ENCODE measurements at regions not wholly inside any gene's neighbourhood (a gene's known extent, or its start where the extent isn't known, plus 50 kb on each side); places are given as distances from the start of the nearest gene placed in this dataset.
A peak's percentile ranks its signal among the peaks of the same experiment; 100 is the strongest.
"Not testable (repeated sequence)": the region's sequence is repeated elsewhere in the genome, so short reads cannot be mapped to it uniquely, and the experiment has no call there.

DNA sequence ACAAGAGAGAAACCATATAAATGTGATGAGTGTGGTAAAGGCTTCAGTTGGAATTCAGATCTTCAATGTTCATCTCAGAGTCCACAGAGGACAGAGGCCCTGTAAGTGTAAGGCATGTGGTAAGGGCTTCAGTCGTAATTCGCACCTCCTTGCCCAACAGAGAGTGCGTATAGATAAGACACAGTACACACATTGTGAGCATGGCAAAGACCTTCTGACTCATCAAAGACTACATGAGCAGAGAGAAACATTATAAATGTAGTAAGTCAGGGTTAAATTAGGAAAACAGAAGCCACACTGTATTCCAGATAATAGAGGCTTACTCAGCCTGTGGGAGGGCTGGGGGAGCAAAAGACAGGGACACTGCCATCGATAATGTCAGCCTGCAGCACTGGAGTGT, 98.1 kb upstream of the GPR39 start:
- not testable (repeated sequence) for DNase-seq (ENCODE audit: low read depth)

GRCh38 chr2:132324005-132324404, 92.6 kb upstream of the GPR39 start:
- not testable (repeated sequence) for DNase-seq (ENCODE audit: low read depth)

GRCh38 chr2:132332345-132333033, 84.1 kb upstream of the GPR39 start:
- DNase-seq (ENCODE audit: low read depth): not testable (repeated sequence)

- DNase-seq (ENCODE audit: low read depth): not testable (repeated sequence)
Measured at GRCh38 chr2:132337135-132337534, 79.5 kb upstream of the GPR39 start.

- DNase-seq (ENCODE audit: low read depth): not testable (repeated sequence)
Measured at GRCh38 chr2:132337844-132338243, 78.8 kb upstream of the GPR39 start.

DNA sequence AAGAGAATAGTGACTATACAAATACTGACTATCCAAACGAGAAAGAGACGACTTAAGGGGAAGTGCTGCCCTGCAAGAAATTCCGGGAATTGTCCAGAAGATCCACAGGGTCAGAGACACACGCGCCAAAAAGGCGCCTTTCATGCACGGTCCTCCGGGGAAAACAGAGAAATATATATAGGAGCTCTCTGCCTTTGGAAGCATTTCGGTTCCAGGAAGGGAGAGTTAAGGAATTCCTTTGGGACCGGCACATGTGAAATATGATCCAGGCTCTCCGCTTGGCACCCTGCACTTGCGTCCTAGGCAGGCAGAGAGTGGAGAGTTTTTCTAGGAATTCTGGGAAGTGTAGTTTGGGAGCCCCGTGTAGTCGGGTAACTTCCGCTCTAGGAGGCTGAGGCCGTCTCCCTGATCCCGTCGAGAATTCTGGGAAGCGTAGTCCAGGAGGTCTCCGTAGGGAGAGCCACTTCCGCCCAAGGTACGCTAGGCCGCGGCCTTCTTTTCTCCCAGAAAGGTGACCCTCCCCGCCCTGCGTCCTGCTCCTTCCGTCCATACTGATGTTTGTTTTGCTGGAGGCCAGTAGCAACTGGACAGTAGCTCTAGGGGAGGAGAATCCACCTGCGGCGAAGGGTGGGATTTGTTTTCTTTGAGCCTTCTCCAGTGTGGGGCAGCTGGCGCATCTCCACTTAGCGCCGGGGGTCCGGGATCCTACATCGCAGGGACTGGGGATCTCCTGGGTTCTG, 69.4 kb upstream of the GPR39 start:
- peak; percentile 77 for DNase-seq (ENCODE audit: low read depth)

GRCh38 chr2:132349092-132349687, 67.4 kb upstream of the GPR39 start:
- DNase-seq (ENCODE audit: low read depth): peak; percentile 46

DNA sequence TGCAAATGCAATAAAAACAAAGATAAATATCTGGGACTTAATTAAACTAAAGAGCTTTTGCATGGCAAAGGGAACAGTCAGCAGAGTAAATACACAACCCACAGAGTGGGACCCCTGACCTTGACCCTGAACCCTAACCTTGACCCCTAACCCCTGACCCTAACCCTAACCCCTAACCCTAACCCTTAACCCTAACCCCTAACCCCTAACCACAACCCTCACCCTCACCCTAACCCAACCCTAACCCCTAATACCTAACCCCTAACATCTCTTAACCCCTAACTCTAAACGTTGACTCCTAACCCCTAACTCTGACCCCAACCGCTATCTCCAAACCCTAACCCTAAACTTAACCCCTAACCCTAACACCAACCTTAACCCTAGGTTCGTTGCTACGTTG, 64.9 kb upstream of the GPR39 start:
- DNase-seq (ENCODE audit: low read depth): not testable (repeated sequence)

- DNase-seq (ENCODE audit: low read depth): not testable (repeated sequence)
Measured at GRCh38 chr2:132352481-132353001, 64.1 kb upstream of the GPR39 start.

DNA sequence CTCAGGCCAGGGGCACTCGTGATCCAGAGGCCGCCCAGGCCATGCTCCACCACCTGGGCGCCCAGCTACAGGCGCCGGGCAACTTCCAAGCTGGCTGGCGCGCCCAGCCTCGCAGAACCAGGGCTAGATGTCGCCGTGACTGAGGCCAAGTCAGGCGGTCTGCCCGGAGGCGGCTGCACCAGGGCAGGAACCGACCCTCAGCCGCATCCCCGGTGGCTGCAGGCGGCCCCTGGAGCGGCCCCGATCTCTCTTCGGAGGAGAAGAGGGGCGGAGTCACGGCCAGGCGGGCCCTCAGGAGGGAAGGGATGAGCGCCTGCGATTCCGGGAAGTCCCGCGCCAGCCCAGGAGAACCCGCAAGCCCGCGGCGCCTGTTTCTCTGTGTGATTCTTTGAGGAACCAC, 63.2 kb upstream of the GPR39 start:
- not testable (repeated sequence) for DNase-seq (ENCODE audit: low read depth)

GRCh38 chr2:132360964-132361363, 55.6 kb upstream of the GPR39 start:
- not testable (repeated sequence) for DNase-seq (ENCODE audit: low read depth)

DNA sequence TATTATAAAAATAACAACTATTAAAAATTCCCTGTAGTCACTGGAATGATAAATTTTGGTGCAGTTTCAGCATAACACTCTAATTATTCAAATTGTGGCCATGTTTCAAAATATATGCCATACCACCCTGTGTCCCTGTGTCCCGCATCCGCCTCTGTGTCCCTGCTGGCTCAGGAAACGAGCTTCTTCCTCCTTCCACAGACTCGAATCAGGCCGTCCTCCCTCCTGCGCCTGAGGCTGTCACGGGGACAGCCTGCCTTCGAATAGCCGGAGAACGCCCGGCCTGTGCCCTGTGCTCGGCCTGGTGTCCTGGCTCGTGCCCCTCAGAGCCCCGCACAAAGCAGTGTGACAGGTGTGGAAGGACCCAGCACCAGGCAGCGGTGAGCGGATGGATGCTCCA, 55.1 kb upstream of the GPR39 start:
- not testable (repeated sequence) for DNase-seq (ENCODE audit: low read depth)

GRCh38 chr2:132363352-132363751, 53.3 kb upstream of the GPR39 start:
- not testable (repeated sequence) for DNase-seq (ENCODE audit: low read depth)

DNA sequence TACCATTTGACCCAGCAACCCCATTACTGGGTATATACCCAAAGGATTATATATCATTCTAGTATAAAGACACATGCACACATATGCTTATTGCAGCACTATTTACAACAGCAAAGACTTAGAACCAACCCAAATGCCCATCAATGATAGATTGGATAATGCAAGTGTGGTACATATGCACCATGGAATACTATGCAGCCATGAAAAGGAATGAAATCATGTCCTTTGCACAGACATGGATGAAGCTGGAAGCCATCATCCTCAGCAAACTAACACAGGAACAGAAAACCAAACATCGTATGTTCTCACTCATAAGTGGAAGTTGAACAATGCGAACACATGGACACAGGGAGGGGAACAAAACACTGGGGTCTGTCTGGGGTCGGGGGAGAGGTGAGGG, 50.6 kb upstream of the GPR39 start:
- DNase-seq (ENCODE audit: low read depth): not testable (repeated sequence)

DNA sequence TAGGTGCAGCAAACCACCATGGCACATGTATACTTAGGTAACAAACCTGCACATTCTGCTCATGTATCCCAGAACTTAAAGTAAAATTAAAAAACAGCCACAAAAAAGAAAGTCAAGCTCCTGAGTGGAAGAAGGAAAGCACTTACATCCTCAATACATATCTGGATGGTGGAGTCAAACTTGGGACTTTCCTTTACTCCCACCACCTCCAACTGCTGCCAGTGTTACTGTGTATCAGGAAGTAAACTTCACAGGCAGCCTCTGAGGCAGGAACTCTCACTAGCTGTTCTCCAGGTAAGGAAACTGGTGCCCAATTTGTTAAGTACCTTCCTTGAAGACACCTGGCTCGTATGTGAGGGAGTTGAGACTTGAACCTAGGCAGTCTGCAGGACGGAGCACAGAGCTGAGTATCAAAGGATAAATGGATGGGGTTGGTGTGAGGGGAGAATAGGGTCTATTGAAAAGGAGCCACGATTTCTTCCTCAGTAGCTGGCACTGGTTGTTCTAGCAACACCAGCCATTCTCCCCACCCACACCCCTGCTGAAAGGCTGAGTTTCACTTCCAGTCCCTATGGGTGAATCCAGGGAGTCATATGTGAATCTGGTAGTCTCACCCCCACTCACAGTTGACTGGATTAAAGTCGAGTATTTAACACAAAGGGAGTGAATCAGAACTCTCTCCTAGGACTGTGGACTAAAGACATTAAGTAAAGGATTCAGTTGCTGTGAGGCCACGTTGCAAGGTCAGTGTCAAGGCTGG, 50.0 kb upstream of the GPR39 start:
- DNase-seq (ENCODE audit: low read depth): no peak

Measured in fibroblast of gingiva (primary cell).